DOHH2 (cell line): ENCODE measurements at regions not wholly inside any gene's neighbourhood (a gene's known extent, or its start where the extent isn't known, plus 50 kb on each side); places are given as distances from the start of the nearest gene placed in this dataset.
A peak's percentile ranks its signal among the peaks of the same experiment; 100 is the strongest.

Source experiments
- EZH2phosphoT487 ChIP-seq: fragments of 200-600 bp; sonication (generic); IDR thresholded peaks from 2 replicates; pipeline ENCODE4 v1.6.1; 2017; ENCODE audit warnings: borderline replicate concordance, mild to moderate bottlenecking, antibody characterized with exemption, low read length, moderate library complexity, mixed read lengths
- TF ChIP-seq, protein P1 (sequence below): fragments of 200-600 bp; sonication (generic); IDR thresholded peaks from one replicate; pipeline ENCODE4 v1.5.1; 2014; ENCODE audit warnings: antibody characterized with exemption, mild to moderate bottlenecking, low read depth, low read length; ENCODE audit not compliant: poor library complexity, severe bottlenecking

DNA sequence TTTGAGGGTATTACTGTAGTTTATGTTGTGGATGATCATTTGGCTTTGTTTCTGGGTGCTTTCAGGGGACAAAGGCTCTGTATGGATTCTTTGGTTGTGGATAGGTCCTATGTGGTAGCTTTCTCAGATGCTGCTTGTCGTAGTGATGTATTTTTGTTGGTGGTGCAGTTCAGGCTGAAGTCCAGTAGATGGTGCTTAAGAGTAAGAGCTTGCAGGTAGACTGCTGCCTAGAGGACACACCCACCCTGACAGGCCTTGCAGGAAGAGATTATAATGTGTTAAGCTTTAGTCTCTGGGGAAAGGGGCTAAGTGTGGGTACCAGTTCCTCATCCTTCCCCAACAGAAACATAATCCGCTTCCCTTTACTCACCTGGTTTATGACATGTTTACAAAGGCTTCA, 62.6 kb upstream of the ADGRB3 start:
- TF ChIP-seq, protein P1, sequence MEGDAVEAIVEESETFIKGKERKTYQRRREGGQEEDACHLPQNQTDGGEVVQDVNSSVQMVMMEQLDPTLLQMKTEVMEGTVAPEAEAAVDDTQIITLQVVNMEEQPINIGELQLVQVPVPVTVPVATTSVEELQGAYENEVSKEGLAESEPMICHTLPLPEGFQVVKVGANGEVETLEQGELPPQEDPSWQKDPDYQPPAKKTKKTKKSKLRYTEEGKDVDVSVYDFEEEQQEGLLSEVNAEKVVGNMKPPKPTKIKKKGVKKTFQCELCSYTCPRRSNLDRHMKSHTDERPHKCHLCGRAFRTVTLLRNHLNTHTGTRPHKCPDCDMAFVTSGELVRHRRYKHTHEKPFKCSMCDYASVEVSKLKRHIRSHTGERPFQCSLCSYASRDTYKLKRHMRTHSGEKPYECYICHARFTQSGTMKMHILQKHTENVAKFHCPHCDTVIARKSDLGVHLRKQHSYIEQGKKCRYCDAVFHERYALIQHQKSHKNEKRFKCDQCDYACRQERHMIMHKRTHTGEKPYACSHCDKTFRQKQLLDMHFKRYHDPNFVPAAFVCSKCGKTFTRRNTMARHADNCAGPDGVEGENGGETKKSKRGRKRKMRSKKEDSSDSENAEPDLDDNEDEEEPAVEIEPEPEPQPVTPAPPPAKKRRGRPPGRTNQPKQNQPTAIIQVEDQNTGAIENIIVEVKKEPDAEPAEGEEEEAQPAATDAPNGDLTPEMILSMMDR: peak; percentile 78
- no peak for TF ChIP-seq EZH2phosphoT487
